Tibial nerve (tissue), 4 donors: ENCODE measurements at regions not wholly inside any gene's neighbourhood (a gene's known extent, or its start where the extent isn't known, plus 50 kb on each side); places are given as distances from the start of the nearest gene placed in this dataset.

Experiments used
- DNase-seq, 2 donors: peaks; one replicate each; pipeline ENCODE4 v3.0.0-alpha.2; 2019; ENCODE audit warnings: low spot score in 2 of 2
- H3K27ac ChIP-seq, 4 donors: fragments of 200-600 bp; sonication (generic) in 3 of 4; one replicate each; pipeline ENCODE4 v1.5.1; 2017 to 2019; ENCODE audit warnings: mild to moderate bottlenecking in 1 of 4
- H3K27me3 ChIP-seq, 2 donors: fragments of 200-600 bp; sonication (generic) in 1 of 2; one replicate each; pipeline versions ENCODE4 v1.5.1 to v1.6.0; 2017 to 2019
- H3K36me3 ChIP-seq, 3 donors: fragments of 200-600 bp; sonication (generic); one replicate each; pipeline ENCODE4 v1.5.1; 2018 to 2019
- H3K4me1 ChIP-seq, 4 donors: fragments of 200-600 bp; sonication (generic) in 3 of 4; one replicate each; pipeline ENCODE4 v1.5.1; 2017 to 2019
- H3K4me3 ChIP-seq, 4 donors: fragments of 200-600 bp; sonication (generic) in 3 of 4; one replicate each; pipeline ENCODE4 v1.5.1; 2017 to 2019; ENCODE audit warnings: mild to moderate bottlenecking in 1 of 4, moderate library complexity in 1 of 4
- H3K9me3 ChIP-seq, 4 donors: fragments of 200-600 bp; sonication (generic) in 3 of 4; one replicate each; pipeline ENCODE4 v1.5.1; 2017 to 2019
- CTCF ChIP-seq, 5 experiments: fragments of 200-600 bp in 3 of 5; fragments of 450-650 bp in 2 of 5; sonication (generic) in 3 of 5; IDR thresholded peaks; one replicate each; pipeline ENCODE4 v1.5.1; 2016 to 2019; ENCODE audit warnings: antibody characterized with exemption in 5 of 5, mild to moderate bottlenecking in 3 of 5, moderate library complexity in 2 of 5
- EP300 ChIP-seq, 2 donors: sonication (generic); formaldehyde crosslinking; IDR thresholded peaks; one replicate each; pipeline ENCODE4 v1.6.1; 2017; ENCODE audit warnings: antibody characterized with exemption in 2 of 2, mild to moderate bottlenecking in 1 of 2
- POLR2A ChIP-seq, 2 donors: fragments of 450-650 bp; IDR thresholded peaks; one replicate each; pipeline ENCODE4 v1.6.1; 2017; ENCODE audit warnings: antibody characterized with exemption in 2 of 2, mild to moderate bottlenecking in 2 of 2, moderate library complexity in 2 of 2
- WGBS, 2 donors: methylation state at CpG; one replicate each; pipeline ENCODE4 v1.1.5; 2018; 5-methylcytosine and 5-hydroxymethylcytosine counted together

- TF ChIP-seq EP300 (IDR thresholded peaks at IDR 0.05) (no peak), CTCF (IDR thresholded peaks at IDR 0.05) (no peak), POLR2A (IDR thresholded peaks at IDR 0.05) (no peak)
- Histone ChIP-seq H3K36me3 (no peaks in the 10 kb centered on the region), H3K4me3 (no peak overlapping the region), H3K27ac (no peak overlapping the region), H3K27me3 (peaks cover 0 to 5% of the 10 kb centered on the region in 2 donors), H3K4me1 (no peaks in the 10 kb centered on the region), H3K9me3 (no peaks in the 10 kb centered on the region)
- no peak for DNase-seq
- 86 to 88% methylated on average over 3 of the region's 3 CpGs for WGBS, 2 donors
Observed at GRCh38 chr20:51137461-51137860, 114.6 kb upstream of the KCNG1 start.

GRCh38 chr20:51135926-51136715 lies 113.2 kb upstream of the KCNG1 start:
- Histone ChIP-seq H3K36me3 (no peaks in the 10 kb centered on the region), H3K27ac (peak overlapping the region in 1 of 4 donors; percentile 2), H3K4me1 (no peaks in the 10 kb centered on the region), H3K4me3 (no peak overlapping the region), H3K27me3 (peaks cover 0 to 5% of the 10 kb centered on the region in 2 donors), H3K9me3 (no peaks in the 10 kb centered on the region)
- 55 to 57% methylated on average over 7 of the region's 7 CpGs for whole genome bisulfite sequencing, 2 donors
- TF ChIP-seq EP300 (IDR thresholded peaks at IDR 0.05) = no peak
- no peak for TF ChIP-seq POLR2A (IDR thresholded peaks at IDR 0.05)
- TF ChIP-seq CTCF (IDR thresholded peaks at IDR 0.05) = no peak
- no peak for DNase-seq

GRCh38 chr20:51134405-51134804 lies 111.5 kb upstream of the KCNG1 start:
- no peaks in the 10 kb centered on the region for H3K36me3 ChIP-seq
- no peaks in the 10 kb centered on the region for H3K27me3 ChIP-seq
- no peaks in the 10 kb centered on the region for H3K9me3 ChIP-seq
- TF ChIP-seq POLR2A (IDR thresholded peaks at IDR 0.05) (no peak), CTCF (IDR thresholded peaks at IDR 0.05) (no peak), EP300 (IDR thresholded peaks at IDR 0.05) (no peak)
- no peak overlapping the region for H3K4me3 ChIP-seq
- WGBS, 2 donors = 52 to 62% methylated on average over 6 of the region's 6 CpGs
- no peak overlapping the region for H3K27ac ChIP-seq
- no peaks in the 10 kb centered on the region for H3K4me1 ChIP-seq
- DNase-seq = no peak

GRCh38 chr20:51132279-51132678 lies 109.4 kb upstream of the KCNG1 start:
- Histone ChIP-seq H3K27me3 (no peaks in the 10 kb centered on the region), H3K4me3 (no peak overlapping the region), H3K27ac (no peak overlapping the region), H3K4me1 (no peaks in the 10 kb centered on the region), H3K36me3 (no peaks in the 10 kb centered on the region), H3K9me3 (no peaks in the 10 kb centered on the region)
- WGBS, 2 donors = 28% methylated on average over 7 of the region's 7 CpGs
- TF ChIP-seq EP300 (IDR thresholded peaks at IDR 0.05) = no peak
- TF ChIP-seq POLR2A (IDR thresholded peaks at IDR 0.05) = no peak
- no peak for TF ChIP-seq CTCF (IDR thresholded peaks at IDR 0.05)
- no peak for DNase-seq

- Histone ChIP-seq H3K4me3 (no peak overlapping the region), H3K27me3 (no peaks in the 10 kb centered on the region), H3K9me3 (no peaks in the 10 kb centered on the region), H3K27ac (no peak overlapping the region), H3K4me1 (no peaks in the 10 kb centered on the region), H3K36me3 (no peaks in the 10 kb centered on the region)
- TF ChIP-seq POLR2A (IDR thresholded peaks at IDR 0.05) = no peak
- no peak for TF ChIP-seq CTCF (IDR thresholded peaks at IDR 0.05)
- TF ChIP-seq EP300 (IDR thresholded peaks at IDR 0.05) = no peak
- DNase-seq = no peak
- WGBS, 2 donors = 93 to 100% methylated on average over 1 of the region's 1 CpG
Observed at GRCh38 chr20:51131811-51132210, 108.9 kb upstream of the KCNG1 start.
